Central memory CD8-positive, alpha-beta T cell (primary cell): ENCODE measurements at regions not wholly inside any gene's neighbourhood (a gene's known extent, or its start where the extent isn't known, plus 50 kb on each side); places are given as distances from the start of the nearest gene placed in this dataset.

Experiments used
- ATAC-seq: fragments of 150-1000 bp; cut with Tn5 transposase; replicated peaks from 2 replicates; pipeline ENCODE4 v1.10.0; 2022; ENCODE audit warnings: mild to moderate bottlenecking, moderate FRiP score, moderate number of reproducible peaks; ENCODE audit not compliant: poor library complexity, severe bottlenecking; ENCODE audit errors: extremely low read depth
- DNase-seq, 2 donors: peaks; one replicate each; pipeline ENCODE4 v3.0.0; 2021; ENCODE audit warnings: low spot score in 2 of 2
- H3K27ac Mint-ChIP-seq: one replicate; pipeline ENCODE4 v1.8.0; 2022; ENCODE audit warnings: low read depth, mild to moderate bottlenecking, moderate library complexity, mixed read lengths
- H3K27me3 Mint-ChIP-seq: one replicate; pipeline ENCODE4 v1.8.0; 2022; ENCODE audit warnings: mixed read lengths
- H3K36me3 Mint-ChIP-seq: one replicate; pipeline ENCODE4 v1.8.0; 2022; ENCODE audit warnings: mild to moderate bottlenecking, moderate library complexity, mixed read lengths; ENCODE audit not compliant: insufficient read depth
- H3K4me1 Mint-ChIP-seq: one replicate; pipeline ENCODE4 v1.8.0; 2022; ENCODE audit warnings: mixed read lengths
- H3K4me3 Mint-ChIP-seq: one replicate; pipeline ENCODE4 v1.8.0; 2022; ENCODE audit warnings: mild to moderate bottlenecking, moderate library complexity, mixed read lengths
- H3K9me3 Mint-ChIP-seq: one replicate; pipeline ENCODE4 v1.8.0; 2022; ENCODE audit warnings: mixed read lengths

GRCh38 chr11:120021391-120021953 is 116.4 kb downstream of the TRIM29 start:
- Mint-ChIP-seq H3K36me3 (no peaks in the 10 kb centered on the region), H3K27ac (no peak overlapping the region), H3K4me1 (no peaks in the 10 kb centered on the region), H3K27me3 (peaks cover 47% of the 10 kb centered on the region), H3K4me3 (no peak overlapping the region), H3K9me3 (no peaks in the 10 kb centered on the region)
- no peak for ATAC-seq
- no peak for DNase-seq

GRCh38 chr11:120020981-120021380 is 116.9 kb downstream of the TRIM29 start:
- H3K36me3 Mint-ChIP-seq = no peaks in the 10 kb centered on the region
- H3K27ac Mint-ChIP-seq = no peak overlapping the region
- no peaks in the 10 kb centered on the region for H3K9me3 Mint-ChIP-seq
- DNase-seq (no peak), ATAC-seq (no peak)
- no peak overlapping the region for H3K4me3 Mint-ChIP-seq
- peaks cover 52% of the 10 kb centered on the region for H3K27me3 Mint-ChIP-seq
- H3K4me1 Mint-ChIP-seq = no peaks in the 10 kb centered on the region

- no peak for DNase-seq
- no peak for ATAC-seq
- Mint-ChIP-seq H3K36me3 (no peaks in the 10 kb centered on the region), H3K27ac (no peak overlapping the region), H3K9me3 (no peaks in the 10 kb centered on the region), H3K4me3 (no peak overlapping the region), H3K27me3 (peaks cover 57% of the 10 kb centered on the region), H3K4me1 (no peaks in the 10 kb centered on the region)
These were observed 117.4 kb downstream of the TRIM29 start for GRCh38 chr11:120020486-120020885.

- DNase-seq (no peak), ATAC-seq (no peak)
- Mint-ChIP-seq H3K9me3 (no peaks in the 10 kb centered on the region), H3K27me3 (peaks cover 69% of the 10 kb centered on the region), H3K4me3 (no peak overlapping the region), H3K4me1 (no peaks in the 10 kb centered on the region), H3K36me3 (no peaks in the 10 kb centered on the region), H3K27ac (no peak overlapping the region)
These were observed 118.7 kb downstream of the TRIM29 start for GRCh38 chr11:120019191-120019590.

- Mint-ChIP-seq H3K4me3 (no peak overlapping the region), H3K27me3 (peaks cover 65% of the 10 kb centered on the region), H3K4me1 (no peaks in the 10 kb centered on the region), H3K36me3 (no peaks in the 10 kb centered on the region), H3K9me3 (no peaks in the 10 kb centered on the region), H3K27ac (no peak overlapping the region)
- DNase-seq (no peak), ATAC-seq (no peak)
These were observed 120.2 kb downstream of the TRIM29 start for GRCh38 chr11:120017582-120018150.

GRCh38 chr11:120013325-120014250 is 124.3 kb downstream of the TRIM29 start:
- Mint-ChIP-seq H3K4me3 (no peak overlapping the region), H3K27ac (no peak overlapping the region), H3K27me3 (peaks cover 83% of the 10 kb centered on the region), H3K36me3 (no peaks in the 10 kb centered on the region), H3K9me3 (no peaks in the 10 kb centered on the region), H3K4me1 (no peaks in the 10 kb centered on the region)
- DNase-seq (no peak), ATAC-seq (no peak)

- ATAC-seq (no peak), DNase-seq (no peak)
- H3K9me3 Mint-ChIP-seq = no peaks in the 10 kb centered on the region
- H3K36me3 Mint-ChIP-seq = no peaks in the 10 kb centered on the region
- no peak overlapping the region for H3K4me3 Mint-ChIP-seq
- peaks cover 87% of the 10 kb centered on the region for H3K27me3 Mint-ChIP-seq
- no peak overlapping the region for H3K27ac Mint-ChIP-seq
- H3K4me1 Mint-ChIP-seq = no peaks in the 10 kb centered on the region
These were observed 125.7 kb downstream of the TRIM29 start for GRCh38 chr11:120012245-120012644.

GRCh38 chr11:120011836-120012235 is 126.1 kb downstream of the TRIM29 start:
- no peaks in the 10 kb centered on the region for H3K9me3 Mint-ChIP-seq
- no peak overlapping the region for H3K4me3 Mint-ChIP-seq
- DNase-seq (no peak), ATAC-seq (no peak)
- H3K4me1 Mint-ChIP-seq = no peaks in the 10 kb centered on the region
- no peaks in the 10 kb centered on the region for H3K36me3 Mint-ChIP-seq
- no peak overlapping the region for H3K27ac Mint-ChIP-seq
- H3K27me3 Mint-ChIP-seq = peaks cover 84% of the 10 kb centered on the region

GRCh38 chr11:120010775-120011174 is 127.1 kb downstream of the TRIM29 start:
- H3K27ac Mint-ChIP-seq = no peak overlapping the region
- no peaks in the 10 kb centered on the region for H3K36me3 Mint-ChIP-seq
- no peaks in the 10 kb centered on the region for H3K9me3 Mint-ChIP-seq

GRCh38 chr11:120009938-120010337 is 128.0 kb downstream of the TRIM29 start:
- DNase-seq = no peak
- Mint-ChIP-seq H3K4me1 (no peaks in the 10 kb centered on the region), H3K4me3 (no peak overlapping the region), H3K36me3 (no peaks in the 10 kb centered on the region), H3K9me3 (no peaks in the 10 kb centered on the region), H3K27me3 (peaks cover 65% of the 10 kb centered on the region), H3K27ac (no peak overlapping the region)
- ATAC-seq = no peak

More at GRCh38 chr11:120010775-120011174, 127.1 kb downstream of the TRIM29 start:
- DNase-seq (no peak), ATAC-seq (no peak)
- Mint-ChIP-seq H3K4me3 (no peak overlapping the region), H3K27me3 (peaks cover 73% of the 10 kb centered on the region), H3K4me1 (no peaks in the 10 kb centered on the region)

- Mint-ChIP-seq H3K27ac (no peak overlapping the region), H3K27me3 (peaks cover 63% of the 10 kb centered on the region), H3K9me3 (no peaks in the 10 kb centered on the region), H3K4me3 (no peak overlapping the region), H3K4me1 (no peaks in the 10 kb centered on the region), H3K36me3 (no peaks in the 10 kb centered on the region)
- no peak for DNase-seq
- no peak for ATAC-seq
These were observed 130.8 kb downstream of the TRIM29 start for GRCh38 chr11:120007144-120007543.

GRCh38 chr11:120004723-120005122 is 133.2 kb downstream of the TRIM29 start:
- ATAC-seq = no peak
- Mint-ChIP-seq H3K27me3 (peaks cover 61% of the 10 kb centered on the region), H3K27ac (no peak overlapping the region), H3K4me1 (no peaks in the 10 kb centered on the region), H3K9me3 (no peaks in the 10 kb centered on the region), H3K4me3 (no peak overlapping the region), H3K36me3 (no peaks in the 10 kb centered on the region)
- DNase-seq = no peak
